ENCODE measurements at regions not wholly inside any gene's neighbourhood (a gene's known extent, or its start where the extent isn't known, plus 50 kb on each side); places are given as distances from the start of the nearest gene placed in this dataset.

DNA sequence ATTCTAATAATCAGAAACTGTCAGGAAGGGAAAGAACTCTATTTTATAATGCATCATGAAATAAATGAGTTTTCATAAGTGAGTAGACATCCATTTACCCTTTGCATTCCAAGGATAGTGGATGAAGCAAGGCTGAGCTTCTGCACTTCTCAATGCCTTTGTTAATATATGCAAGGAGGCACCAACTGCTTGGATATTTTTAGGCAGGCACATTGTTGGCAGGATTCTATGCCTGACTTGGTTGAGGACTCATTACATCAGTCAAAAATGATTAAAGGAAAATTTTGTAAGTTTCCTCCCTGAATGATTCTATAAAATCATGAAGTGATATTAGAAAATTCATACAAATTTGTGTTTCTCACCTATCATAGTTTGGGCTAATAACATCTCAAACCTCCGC, 612.2 kb upstream of the POM121L12 start:
- CTCF ChIA-PET, result no interaction called here
- no peak overlapping the region for H2AK5ac ChIP-seq (ENCODE audit: low read depth, low read length)
- H3K27me3 ChIP-seq (ENCODE audit: control insufficient read depth, insufficient read depth, low read length), result no peaks in the 10 kb centered on the region
- H4K91ac ChIP-seq (ENCODE audit: insufficient read depth, low read depth, low read length), result no peak overlapping the region
- no peak overlapping the region for H4K8ac ChIP-seq (ENCODE audit: low read depth in 2 of 2, low read length in 2 of 2)
- no peaks in the 10 kb centered on the region for H3K36me3 ChIP-seq (ENCODE audit: control insufficient read depth, insufficient read depth, low read length)
- WGBS, 2 experiments (ENCODE audit: extremely low coverage in 2 of 2, insufficient read length in 1 of 2), result 0% methylated on average over 1 of the region's 1 CpG; no CpG with 5 or more reads in 1 of the 2 experiments
- H3K56ac ChIP-seq (ENCODE audit: extremely low read depth, insufficient read depth, low read length), result no peak overlapping the region
- no peak overlapping the region for H3K4ac ChIP-seq (ENCODE audit: low read depth, low read length)
- dilution Hi-C loops (cut with HindIII; ENCODE audit: low sequenced_read_pairs, unreplicated experiment) (no loop called here), in situ Hi-C loops (cut with MboI; ENCODE audit: low sequenced_read_pairs) (no loop called here), intact Hi-C loops (cut with micrococcal nuclease) (no loop called here)
- no peaks in the 10 kb centered on the region for H3K9me1 ChIP-seq (ENCODE audit: insufficient read depth, low read length)
- H3K79me1 ChIP-seq (ENCODE audit: low read depth in 1 of 2, low read length in 2 of 2), result no peaks in the 10 kb centered on the region
- H4K20me1 ChIP-seq (ENCODE audit: insufficient read depth, low read length), result no peaks in the 10 kb centered on the region
- H2BK20ac ChIP-seq (ENCODE audit: low read depth, low read length), result no peak overlapping the region
- no peaks in the 10 kb centered on the region for H3K4me1 ChIP-seq (ENCODE audit: control insufficient read depth, insufficient read depth, low read length)
- H3K27ac ChIP-seq (ENCODE audit: insufficient read depth, low read length), result no peak overlapping the region
- H3K18ac ChIP-seq (ENCODE audit: low read depth, low read length), result no peak overlapping the region
- H2AFZ ChIP-seq (replicated peaks; ENCODE audit: low read length, poor library complexity), result no peak overlapping the region
- TF ChIP-seq, protein P1, sequence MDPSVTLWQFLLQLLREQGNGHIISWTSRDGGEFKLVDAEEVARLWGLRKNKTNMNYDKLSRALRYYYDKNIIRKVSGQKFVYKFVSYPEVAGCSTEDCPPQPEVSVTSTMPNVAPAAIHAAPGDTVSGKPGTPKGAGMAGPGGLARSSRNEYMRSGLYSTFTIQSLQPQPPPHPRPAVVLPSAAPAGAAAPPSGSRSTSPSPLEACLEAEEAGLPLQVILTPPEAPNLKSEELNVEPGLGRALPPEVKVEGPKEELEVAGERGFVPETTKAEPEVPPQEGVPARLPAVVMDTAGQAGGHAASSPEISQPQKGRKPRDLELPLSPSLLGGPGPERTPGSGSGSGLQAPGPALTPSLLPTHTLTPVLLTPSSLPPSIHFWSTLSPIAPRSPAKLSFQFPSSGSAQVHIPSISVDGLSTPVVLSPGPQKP (IDR thresholded peaks at IDR 0.05; ENCODE audit: borderline replicate concordance, low read depth, low read length), result no peak
- TF ChIP-seq FOS (IDR thresholded peaks at IDR 0.05; ENCODE audit: low read depth, low read length) (no peak), RFX5 (IDR thresholded peaks at IDR 0.05; ENCODE audit: low read depth, low read length) (no peak)
- no peak overlapping the region for H2BK5ac ChIP-seq (ENCODE audit: low read depth, low read length, poor library complexity, severe bottlenecking)
- no peak overlapping the region for H2AK9ac ChIP-seq (replicated peaks; ENCODE audit: low read depth, low read length, poor library complexity)
- no peak overlapping the region for H2BK15ac ChIP-seq (ENCODE audit: low read depth, low read length)
- H3K9me3 ChIP-seq (ENCODE audit: control insufficient read depth, insufficient read depth, low read length), result peaks cover 5% of the 10 kb centered on the region; the same call in 1 of the 2 replicates
- H3K9ac ChIP-seq (ENCODE audit: low read depth, low read length), result no peak overlapping the region
- no peak overlapping the region for H3K4me2 ChIP-seq (ENCODE audit: low read depth, low read length)
- no peak overlapping the region for H4K5ac ChIP-seq (ENCODE audit: low read depth, low read length)
- BruUV-seq (replicated peaks), result no TSS peak
- H3K4me3 ChIP-seq (ENCODE audit: insufficient read depth, low read depth, low read length), result no peak overlapping the region
- no peak overlapping the region for H3K23ac ChIP-seq (ENCODE audit: low read depth, low read length)
- POLR2A ChIA-PET (ENCODE audit: unreplicated experiment), result no interaction called here
- DNase-seq, result no peak
- no peak overlapping the region for H2BK120ac ChIP-seq (ENCODE audit: low read depth, low read length)
- ATAC-seq (ENCODE audit: low read depth), result no peak
- H3K14ac ChIP-seq (replicated peaks; ENCODE audit: low read depth, low read length), result no peak overlapping the region
